Stomach (tissue), 8 donors: ENCODE measurements at regions not wholly inside any gene's neighbourhood (a gene's known extent, or its start where the extent isn't known, plus 50 kb on each side); places are given as distances from the start of the nearest gene placed in this dataset.

Experiments used
- DNase-seq, 2 donors: peaks; one replicate each; pipeline versions ENCODE4 v3.0.0 to v3.0.0-alpha.2; 2013 to 2019
- H3K27ac ChIP-seq, 5 donors: fragments of 200-600 bp in 4 of 5; sonication (generic) in 4 of 5; one replicate each; pipeline ENCODE4 v1.5.1; 2013 to 2019; ENCODE audit warnings: mild to moderate bottlenecking in 1 of 5, moderate library complexity in 1 of 5
- H3K27me3 ChIP-seq, 3 donors: fragments of 200-600 bp; sonication (generic); one replicate each; pipeline ENCODE4 v1.5.1; 2017 to 2019; ENCODE audit warnings: mixed run types in 1 of 3
- H3K36me3 ChIP-seq, 4 donors: fragments of 200-600 bp; sonication (generic); 1 replicate in 3 of 4; 2 replicates in 1 of 4; pipeline ENCODE4 v1.5.1; 2016 to 2019
- H3K4me1 ChIP-seq, 4 donors: fragments of 200-600 bp; sonication (generic); one replicate each; pipeline ENCODE4 v1.5.1; 2016 to 2019
- H3K4me3 ChIP-seq, 4 donors: fragments of 200-600 bp; sonication (generic) in 3 of 4; one replicate each; pipeline ENCODE4 v1.5.1; 2016 to 2019; ENCODE audit warnings: mild to moderate bottlenecking in 1 of 4
- H3K9me3 ChIP-seq, 4 donors: fragments of 200-600 bp; sonication (generic); one replicate each; pipeline ENCODE4 v1.5.1; 2016 to 2019
- CTCF ChIP-seq, 7 experiments: fragments of 450-650 bp in 4 of 7; fragments of 200-600 bp in 3 of 7; sonication (generic) in 3 of 7; IDR thresholded peaks; one replicate each; pipeline ENCODE4 v1.5.1; 2016 to 2019; ENCODE audit warnings: antibody characterized with exemption in 7 of 7, control low read depth in 2 of 7, mild to moderate bottlenecking in 1 of 7
- EP300 ChIP-seq: sonication (generic); formaldehyde crosslinking; IDR thresholded peaks from one replicate; pipeline ENCODE4 v1.6.1; 2017; ENCODE audit warnings: antibody characterized with exemption
- POLR2A ChIP-seq, 4 donors: fragments of 450-650 bp; IDR thresholded peaks; one replicate each; pipeline ENCODE4 v1.6.1; 2016; ENCODE audit warnings: antibody characterized with exemption in 4 of 4, control low read depth in 2 of 4, mild to moderate bottlenecking in 1 of 4, moderate library complexity in 1 of 4
- POLR2AphosphoS5 ChIP-seq, 3 donors: sonication (generic); formaldehyde crosslinking; IDR thresholded peaks; one replicate each; pipeline ENCODE4 v1.6.1; 2016; ENCODE audit warnings: antibody characterized with exemption in 3 of 3
- WGBS, 5 donors: extraction: QIAGEN DNeasy Blood & Tissue Kit in 3 of 5; methylation state at CpG; one replicate each; pipeline versions ENCODE4 v1.1.5 to v1.1.7; 2013 to 2018; 5-methylcytosine and 5-hydroxymethylcytosine counted together
- intact Hi-C: fragments of 100-400 bp; cut with DNase I; formaldehyde crosslinking; loops from one replicate; pipeline ENCODE4 v1.15.1; 2023; ENCODE audit warnings: low total_unique reads
- donor health status: healthy with polysubstance abuse.
- donor health status: Bipolar disorder and iron deficiency.
- donor health status: healthy.

DNA sequence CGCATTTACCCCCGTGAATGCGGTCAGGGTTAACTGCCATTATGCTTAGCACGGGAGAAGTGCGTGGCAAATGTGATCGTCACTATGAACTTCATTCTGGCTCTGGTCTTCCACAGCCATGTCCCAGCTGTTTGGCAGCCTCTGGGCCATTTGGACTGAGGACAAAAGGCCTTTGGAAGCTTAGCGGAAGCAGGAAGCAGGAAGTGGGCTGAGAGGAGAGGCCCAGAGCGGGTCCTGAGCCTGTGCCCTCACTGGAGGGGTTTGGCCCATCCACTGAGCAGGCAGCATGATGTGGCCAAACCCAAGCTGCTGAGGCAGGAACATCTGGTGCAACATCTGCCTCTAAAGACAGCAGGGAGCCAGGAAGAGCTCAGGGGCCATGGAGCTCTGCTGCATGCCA, 345.9 kb downstream of the C16orf95 start:
- H3K36me3 ChIP-seq, result no peaks in the 10 kb centered on the region
- TF ChIP-seq EP300 (no peak), POLR2A (IDR thresholded peaks at IDR 0.05) (no peak), POLR2AphosphoS5 (IDR thresholded peaks at IDR 0.05) (no peak), CTCF (IDR thresholded peaks at IDR 0.05) (no peak)
- H3K27me3 ChIP-seq, result peaks cover 0 to 22% (median 0%) of the 10 kb centered on the region in 3 donors
- peak in 1 of 2 donors; percentile 58 for DNase-seq
- H3K9me3 ChIP-seq, result peaks cover 0 to 10% (median 4%) of the 10 kb centered on the region in 4 donors
- H3K27ac ChIP-seq, result no peak overlapping the region
- H3K4me3 ChIP-seq, result no peak overlapping the region
- intact Hi-C loops, result no loop called here
- WGBS, 5 donors, result 67 to 73% (median 71%) methylated on average over 7 to 8 of the region's 8 CpGs
- H3K4me1 ChIP-seq, result no peaks in the 10 kb centered on the region

GRCh38 chr16:86974120-86974519, 343.1 kb downstream of the C16orf95 start:
- TF ChIP-seq POLR2AphosphoS5 (IDR thresholded peaks at IDR 0.05) (no peak), EP300 (no peak), POLR2A (IDR thresholded peaks at IDR 0.05) (no peak), CTCF (IDR thresholded peaks at IDR 0.05) (no peak)
- H3K27ac ChIP-seq, result no peak overlapping the region
- intact Hi-C loops, result no loop called here
- no peak overlapping the region for H3K4me3 ChIP-seq
- H3K9me3 ChIP-seq, result peaks cover 0 to 10% (median 4%) of the 10 kb centered on the region in 4 donors
- no peak for DNase-seq
- 73 to 100% (median 92%) methylated on average over 1 to 2 of the region's 2 CpGs for WGBS, 5 donors
- no peaks in the 10 kb centered on the region for H3K36me3 ChIP-seq
- no peaks in the 10 kb centered on the region for H3K4me1 ChIP-seq
- peaks cover 0 to 44% (median 8%) of the 10 kb centered on the region in 3 donors for H3K27me3 ChIP-seq

- Histone ChIP-seq H3K27me3 (peaks cover 0 to 39% (median 8%) of the 10 kb centered on the region in 3 donors), H3K4me1 (no peaks in the 10 kb centered on the region), H3K36me3 (no peaks in the 10 kb centered on the region), H3K27ac (no peak overlapping the region), H3K4me3 (no peak overlapping the region), H3K9me3 (peaks cover 0 to 10% (median 4%) of the 10 kb centered on the region in 4 donors)
- DNase-seq, result peak in 1 of 2 donors; percentile 53
- WGBS, 5 donors, result 15 to 36% (median 23%) methylated on average over 2 of the region's 2 CpGs
- TF ChIP-seq POLR2AphosphoS5 (IDR thresholded peaks at IDR 0.05) (no peak), CTCF (IDR thresholded peaks at IDR 0.05) (no peak), EP300 (no peak), POLR2A (IDR thresholded peaks at IDR 0.05) (no peak)
- intact Hi-C loops, result no loop called here
Observed at GRCh38 chr16:86975445-86975844, 341.7 kb downstream of the C16orf95 start.

- H3K36me3 ChIP-seq, result no peaks in the 10 kb centered on the region
- no peak overlapping the region for H3K27ac ChIP-seq
- no peak overlapping the region for H3K4me3 ChIP-seq
- intact Hi-C loops, result no loop called here
- no peak for TF ChIP-seq POLR2AphosphoS5 (IDR thresholded peaks at IDR 0.05)
- no peak for TF ChIP-seq POLR2A (IDR thresholded peaks at IDR 0.05)
- TF ChIP-seq EP300, result no peak
- no peak for TF ChIP-seq CTCF (IDR thresholded peaks at IDR 0.05)
- H3K4me1 ChIP-seq, result no peaks in the 10 kb centered on the region
- peaks cover 0 to 28% (median 8%) of the 10 kb centered on the region in 3 donors for H3K27me3 ChIP-seq
- no peak for DNase-seq
- peaks cover 0 to 10% (median 4%) of the 10 kb centered on the region in 4 donors for H3K9me3 ChIP-seq
- WGBS, 5 donors, result 81 to 90% (median 87%) methylated on average over 16 to 17 of the region's 17 CpGs
Observed at GRCh38 chr16:86977076-86977676, 340.0 kb downstream of the C16orf95 start.
